ENCODE measurements at regions not wholly inside any gene's neighbourhood (a gene's known extent, or its start where the extent isn't known, plus 50 kb on each side); places are given as distances from the start of the nearest gene placed in this dataset.

GRCh38 chr1:63214553-63214952, 107.8 kb upstream of the FOXD3 start:
- TF ChIP-seq CTCF (IDR thresholded peaks at IDR 0.05; ENCODE audit: insufficient read depth, low read length) = no peak
- DNase-seq (ENCODE audit: low read depth) = no peak
- H3K4me3 ChIP-seq (ENCODE audit: low read depth, low read length) = no peak overlapping the region

- no peak for DNase-seq (ENCODE audit: low read depth)
- no peak for TF ChIP-seq CTCF (IDR thresholded peaks at IDR 0.05; ENCODE audit: insufficient read depth, low read length)
- H3K4me3 ChIP-seq (ENCODE audit: low read depth, low read length) = no peak overlapping the region
Observed at GRCh38 chr1:63223426-63223825, 98.9 kb upstream of the FOXD3 start.

GRCh38 chr1:63230722-63231121, 91.6 kb upstream of the FOXD3 start:
- no peak for DNase-seq (ENCODE audit: low read depth)
- TF ChIP-seq CTCF (IDR thresholded peaks at IDR 0.05; ENCODE audit: insufficient read depth, low read length) = no peak
- no peak overlapping the region for H3K4me3 ChIP-seq (ENCODE audit: low read depth, low read length)

GRCh38 chr1:63238721-63239120, 83.6 kb upstream of the FOXD3 start:
- no peak overlapping the region for H3K4me3 ChIP-seq (ENCODE audit: low read depth, low read length)
- no peak for TF ChIP-seq CTCF (IDR thresholded peaks at IDR 0.05; ENCODE audit: insufficient read depth, low read length)
- DNase-seq (ENCODE audit: low read depth) = no peak

- DNase-seq (ENCODE audit: low read depth) = no peak
- TF ChIP-seq CTCF (IDR thresholded peaks at IDR 0.05; ENCODE audit: insufficient read depth, low read length) = no peak
- H3K4me3 ChIP-seq (ENCODE audit: low read depth, low read length) = no peak overlapping the region
Observed at GRCh38 chr1:63245186-63245585, 77.2 kb upstream of the FOXD3 start.

- no peak for DNase-seq (ENCODE audit: low read depth)
- no peak overlapping the region for H3K4me3 ChIP-seq (ENCODE audit: low read depth, low read length)
- TF ChIP-seq CTCF (IDR thresholded peaks at IDR 0.05; ENCODE audit: insufficient read depth, low read length) = no peak
Observed at GRCh38 chr1:63248216-63248615, 74.2 kb upstream of the FOXD3 start.

GRCh38 chr1:63255153-63255552, 67.2 kb upstream of the FOXD3 start:
- TF ChIP-seq CTCF (IDR thresholded peaks at IDR 0.05; ENCODE audit: insufficient read depth, low read length) = no peak
- DNase-seq (ENCODE audit: low read depth) = no peak
- H3K4me3 ChIP-seq (ENCODE audit: low read depth, low read length) = no peak overlapping the region

All from fibroblast of the aortic adventitia (primary cell).